SJCRH30 (cell line): ENCODE measurements at regions not wholly inside any gene's neighbourhood (a gene's known extent, or its start where the extent isn't known, plus 50 kb on each side); places are given as distances from the start of the nearest gene placed in this dataset.

Experiments
- DNase-seq, 2 experiments: peaks; one replicate each; pipeline ENCODE4 v3.0.0-alpha.2; 2015 to 2020
- H3K27ac ChIP-seq: fragments of 250-450 bp; sonication (Bioruptor Pico); 2 replicates; pipeline ENCODE4 v1.5.1; 2020; ENCODE audit warnings: mild to moderate bottlenecking, moderate library complexity
- H3K27me3 ChIP-seq: fragments of 250-450 bp; sonication (Bioruptor Pico); 2 replicates; pipeline ENCODE4 v1.5.1; 2020; ENCODE audit warnings: mild to moderate bottlenecking, moderate library complexity
- H3K36me3 ChIP-seq: fragments of 250-450 bp; sonication (Bioruptor Pico); 2 replicates; pipeline ENCODE4 v1.5.1; 2020; ENCODE audit warnings: mild to moderate bottlenecking, moderate library complexity
- H3K4me1 ChIP-seq: fragments of 250-450 bp; sonication (Bioruptor Pico); 2 replicates; pipeline ENCODE4 v1.5.1; 2020; ENCODE audit warnings: mild to moderate bottlenecking, moderate library complexity
- H3K4me3 ChIP-seq: fragments of 250-450 bp; sonication (Bioruptor Pico); 2 replicates; pipeline ENCODE4 v1.5.1; 2020; ENCODE audit warnings: mild to moderate bottlenecking, moderate library complexity
- H3K9me3 ChIP-seq: fragments of 250-450 bp; sonication (Bioruptor Pico); replicated peaks from 2 replicates; pipeline ENCODE4 v1.5.1; 2020; ENCODE audit warnings: mild to moderate bottlenecking, moderate library complexity

DNA sequence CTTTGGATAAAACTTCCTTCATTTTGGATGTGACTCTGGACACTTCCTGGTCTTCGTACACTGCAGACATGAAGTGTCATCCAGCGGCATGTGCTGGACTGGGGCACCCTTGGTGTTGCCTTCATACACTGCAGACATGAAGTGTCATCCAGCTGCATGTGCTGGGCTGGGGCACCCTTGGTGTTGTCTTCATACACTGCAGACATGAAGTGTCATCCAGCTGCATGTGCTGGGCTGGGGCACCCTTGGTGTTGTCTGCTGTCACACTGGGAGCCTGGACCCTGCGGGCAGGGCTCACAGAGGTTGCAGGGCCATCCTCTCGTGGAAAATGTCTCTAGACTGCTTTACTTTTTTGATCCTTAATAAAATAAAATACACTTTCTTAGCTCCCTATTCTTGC is 771.4 kb downstream of the BRD1 start:
- Histone ChIP-seq H3K4me1 (no peaks in the 10 kb centered on the region), H3K36me3 (no peaks in the 10 kb centered on the region), H3K27me3 (peaks cover 39% of the 10 kb centered on the region), H3K27ac (no peak overlapping the region), H3K9me3 (no peaks in the 10 kb centered on the region), H3K4me3 (no peak overlapping the region)
- no peak for DNase-seq

DNA sequence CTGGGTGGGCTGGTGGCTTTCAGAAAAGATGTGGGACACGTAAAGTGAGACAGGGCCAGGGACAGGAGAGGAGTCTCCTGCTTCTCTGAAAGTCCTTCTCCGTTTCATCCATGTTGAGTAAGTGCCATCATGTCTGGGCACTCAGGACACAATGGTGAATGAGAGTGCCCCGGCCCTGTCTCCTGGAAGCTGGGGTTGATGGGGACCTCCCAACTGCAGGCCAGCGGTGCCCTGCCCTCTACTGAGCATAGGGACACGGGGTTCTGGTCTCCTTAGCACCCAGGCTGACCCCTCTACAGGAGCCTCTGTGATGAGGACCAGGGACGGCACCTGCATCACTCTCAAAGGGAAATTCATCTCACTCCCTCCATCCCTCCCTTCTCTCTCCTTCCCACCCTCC is 772.3 kb downstream of the BRD1 start:
- H3K9me3 ChIP-seq = no peaks in the 10 kb centered on the region
- H3K27ac ChIP-seq = no peak overlapping the region
- DNase-seq = no peak
- no peak overlapping the region for H3K4me3 ChIP-seq
- H3K36me3 ChIP-seq = no peaks in the 10 kb centered on the region
- H3K4me1 ChIP-seq = no peaks in the 10 kb centered on the region
- peaks cover 35% of the 10 kb centered on the region for H3K27me3 ChIP-seq

DNA sequence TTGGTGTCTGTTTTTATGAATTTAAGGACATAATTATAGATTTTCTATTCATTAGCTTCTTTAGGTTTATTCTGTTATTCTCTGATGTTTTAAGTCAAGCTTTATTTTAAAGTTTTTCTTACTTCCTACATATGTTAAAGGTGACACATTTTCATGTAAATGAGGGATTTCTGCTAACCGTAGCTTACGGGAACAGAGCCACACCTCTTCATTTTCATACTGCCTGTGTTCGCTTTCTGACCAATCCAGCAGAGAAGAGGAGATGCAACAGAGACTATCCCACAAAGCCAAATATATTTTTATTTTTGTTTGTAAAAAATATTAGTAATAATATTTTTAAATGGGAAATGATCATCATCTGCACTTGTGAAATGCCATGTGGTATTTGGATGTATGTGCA is 774.1 kb downstream of the BRD1 start:
- Histone ChIP-seq H3K4me3 (no peak overlapping the region), H3K4me1 (no peaks in the 10 kb centered on the region), H3K9me3 (no peaks in the 10 kb centered on the region), H3K36me3 (no peaks in the 10 kb centered on the region), H3K27me3 (peaks cover 29% of the 10 kb centered on the region), H3K27ac (no peak overlapping the region)
- no peak for DNase-seq

DNA sequence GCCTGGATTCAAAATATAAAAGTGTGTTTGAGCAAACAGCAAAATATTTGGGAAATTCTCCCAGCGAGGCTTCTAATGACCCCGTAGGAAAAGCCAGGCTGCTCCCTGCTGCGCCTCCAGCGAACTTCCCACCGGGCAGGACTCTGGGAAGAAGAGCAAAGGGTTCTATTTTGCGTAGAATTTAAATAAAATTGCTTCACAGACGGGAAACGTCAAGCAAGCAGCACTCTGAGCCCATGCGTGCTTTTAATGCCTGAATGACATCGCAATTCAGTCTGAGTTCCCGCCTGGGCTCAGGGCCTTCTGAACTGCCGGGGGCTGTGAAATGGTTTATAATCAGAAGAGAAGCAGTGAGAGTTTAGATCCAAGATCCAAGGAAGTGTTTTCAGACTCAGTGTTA is 775.1 kb downstream of the BRD1 start:
- no peaks in the 10 kb centered on the region for H3K9me3 ChIP-seq
- no peak for DNase-seq
- H3K4me1 ChIP-seq = no peaks in the 10 kb centered on the region
- no peak overlapping the region for H3K4me3 ChIP-seq
- peaks cover 36% of the 10 kb centered on the region for H3K27me3 ChIP-seq
- H3K27ac ChIP-seq = no peak overlapping the region
- no peaks in the 10 kb centered on the region for H3K36me3 ChIP-seq

DNA sequence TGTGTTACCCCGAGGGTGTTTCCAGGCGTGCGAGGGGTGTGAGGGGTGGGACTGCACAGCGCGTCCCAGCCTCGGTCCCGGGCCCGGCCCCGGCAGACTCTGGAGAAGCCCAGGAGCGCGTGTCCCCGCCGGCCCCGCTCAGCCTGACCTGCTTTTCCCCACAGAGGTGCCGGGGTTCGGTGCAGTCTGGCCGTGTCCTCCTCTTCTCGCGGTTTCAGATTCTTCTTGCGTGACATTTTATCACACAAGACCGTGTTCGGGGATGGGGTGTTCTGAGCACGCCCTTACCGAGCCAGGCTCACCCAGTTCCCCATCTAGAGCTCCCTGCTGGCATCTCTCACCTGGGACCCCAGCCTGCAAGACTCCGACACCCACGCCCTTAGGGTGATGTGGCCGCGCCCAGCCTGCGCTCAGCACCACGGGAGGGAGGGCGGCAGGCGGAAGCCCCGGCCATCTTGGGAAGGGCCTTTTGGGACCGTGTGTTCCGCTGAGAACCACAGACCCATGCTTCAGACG is 775.6 kb downstream of the BRD1 start:
- H3K27ac ChIP-seq = no peak overlapping the region
- peaks cover 41% of the 10 kb centered on the region for H3K27me3 ChIP-seq
- no peak for DNase-seq
- no peaks in the 10 kb centered on the region for H3K36me3 ChIP-seq
- H3K9me3 ChIP-seq = no peaks in the 10 kb centered on the region
- H3K4me1 ChIP-seq = no peaks in the 10 kb centered on the region
- H3K4me3 ChIP-seq = no peak overlapping the region

DNA sequence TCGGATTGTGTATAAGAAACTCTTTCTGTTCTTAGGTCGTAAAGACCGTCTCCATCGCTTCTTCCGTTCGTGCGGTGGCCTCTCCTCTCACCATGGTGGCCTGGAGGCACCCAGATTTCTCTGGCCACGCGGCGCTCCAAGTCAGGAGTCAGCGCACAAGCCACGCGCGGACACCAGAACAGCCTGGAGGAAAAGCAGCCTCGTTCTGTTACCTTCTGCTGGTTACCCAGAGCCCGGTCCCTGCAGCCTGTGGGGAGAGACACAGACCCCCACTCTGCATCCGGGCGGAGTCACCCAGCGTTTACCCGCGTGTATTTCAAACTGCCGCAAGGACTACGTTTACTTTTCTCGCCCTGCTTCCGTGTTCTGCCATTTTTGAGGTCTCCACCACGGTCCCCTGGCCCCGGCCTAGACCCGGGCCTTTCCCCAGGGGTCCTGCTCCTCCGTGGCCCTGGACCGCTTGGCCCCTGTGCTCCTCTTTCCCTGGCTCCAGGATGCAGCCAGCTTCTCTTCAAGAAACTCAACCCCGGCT is 776.1 kb downstream of the BRD1 start:
- no peak for DNase-seq
- Histone ChIP-seq H3K4me1 (no peaks in the 10 kb centered on the region), H3K4me3 (no peak overlapping the region)

DNA sequence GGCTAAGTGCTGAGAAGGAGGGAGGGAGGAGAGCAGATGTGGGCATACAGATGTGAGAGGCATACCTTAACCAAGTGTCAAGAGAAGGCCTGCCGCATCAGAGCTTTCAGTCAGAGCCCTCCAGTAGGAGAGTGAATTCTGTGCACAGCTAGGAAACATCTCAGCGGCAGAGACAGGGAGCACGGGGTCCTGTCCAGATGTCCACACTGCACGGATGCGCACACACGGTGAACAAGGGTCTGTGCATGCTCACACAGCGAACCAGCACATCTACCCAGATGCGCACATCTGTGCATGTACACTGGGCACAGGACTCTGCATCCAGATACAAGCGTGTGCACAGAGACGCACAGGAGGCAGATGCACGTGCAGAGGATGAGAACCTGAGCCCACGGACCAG is 778.0 kb downstream of the BRD1 start:
- Histone ChIP-seq H3K4me1 (no peaks in the 10 kb centered on the region), H3K27ac (no peak overlapping the region), H3K27me3 (peaks cover 43% of the 10 kb centered on the region), H3K4me3 (no peak overlapping the region), H3K9me3 (no peaks in the 10 kb centered on the region), H3K36me3 (no peaks in the 10 kb centered on the region)
- DNase-seq = no peak

More for the DNA sequence above, 776.1 kb downstream of the BRD1 start:
- Histone ChIP-seq H3K36me3 (no peaks in the 10 kb centered on the region), H3K9me3 (no peaks in the 10 kb centered on the region), H3K27me3 (peaks cover 37% of the 10 kb centered on the region), H3K27ac (no peak overlapping the region)

DNA sequence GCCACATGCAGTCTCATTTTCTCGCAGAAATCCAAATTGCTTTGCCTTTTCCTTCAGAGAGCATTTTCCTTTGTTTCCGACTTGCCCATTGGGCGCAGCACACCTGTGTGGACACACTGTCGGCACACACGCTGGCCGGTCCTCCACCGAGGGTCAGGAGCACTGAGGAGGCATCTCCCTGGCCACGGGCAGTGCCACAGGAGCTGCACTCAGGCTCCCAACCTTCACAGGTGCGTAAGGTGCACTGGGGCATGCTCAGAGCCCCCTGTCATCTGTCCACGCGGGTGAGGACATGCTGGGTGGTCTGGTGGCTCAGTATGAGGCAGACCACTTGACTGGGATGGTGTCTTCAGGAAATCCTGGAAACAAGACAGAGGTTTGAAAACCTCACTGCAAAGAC is 779.1 kb downstream of the BRD1 start:
- H3K27ac ChIP-seq = no peak overlapping the region
- peaks cover 47% of the 10 kb centered on the region for H3K27me3 ChIP-seq
- no peak for DNase-seq
- no peaks in the 10 kb centered on the region for H3K9me3 ChIP-seq
- H3K4me1 ChIP-seq = no peaks in the 10 kb centered on the region
- no peaks in the 10 kb centered on the region for H3K36me3 ChIP-seq
- H3K4me3 ChIP-seq = no peak overlapping the region

DNA sequence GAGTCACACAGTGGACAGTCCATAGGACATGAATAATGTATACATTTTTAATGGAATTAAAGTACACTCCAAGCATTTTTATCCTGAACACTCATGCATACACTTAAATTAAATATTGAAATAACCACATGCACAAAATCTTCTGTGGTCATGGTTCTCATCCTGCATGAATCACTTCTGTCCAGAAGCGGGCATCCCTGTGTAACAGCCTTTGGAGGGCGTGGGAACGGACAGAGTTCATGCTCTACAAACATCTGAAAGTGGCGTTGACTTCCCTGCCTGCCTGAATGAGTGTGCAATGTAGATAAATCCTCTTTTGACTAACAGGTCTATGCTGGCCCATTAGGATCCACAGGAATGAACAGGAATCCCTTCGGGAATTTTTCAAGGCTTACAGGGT is 780.2 kb downstream of the BRD1 start:
- H3K27ac ChIP-seq = no peak overlapping the region
- peaks cover 52% of the 10 kb centered on the region for H3K27me3 ChIP-seq
- no peak for DNase-seq
- no peaks in the 10 kb centered on the region for H3K36me3 ChIP-seq
- no peaks in the 10 kb centered on the region; the same call in 1 of the 2 replicates for H3K4me1 ChIP-seq
- no peak overlapping the region for H3K4me3 ChIP-seq
- no peaks in the 10 kb centered on the region for H3K9me3 ChIP-seq

DNA sequence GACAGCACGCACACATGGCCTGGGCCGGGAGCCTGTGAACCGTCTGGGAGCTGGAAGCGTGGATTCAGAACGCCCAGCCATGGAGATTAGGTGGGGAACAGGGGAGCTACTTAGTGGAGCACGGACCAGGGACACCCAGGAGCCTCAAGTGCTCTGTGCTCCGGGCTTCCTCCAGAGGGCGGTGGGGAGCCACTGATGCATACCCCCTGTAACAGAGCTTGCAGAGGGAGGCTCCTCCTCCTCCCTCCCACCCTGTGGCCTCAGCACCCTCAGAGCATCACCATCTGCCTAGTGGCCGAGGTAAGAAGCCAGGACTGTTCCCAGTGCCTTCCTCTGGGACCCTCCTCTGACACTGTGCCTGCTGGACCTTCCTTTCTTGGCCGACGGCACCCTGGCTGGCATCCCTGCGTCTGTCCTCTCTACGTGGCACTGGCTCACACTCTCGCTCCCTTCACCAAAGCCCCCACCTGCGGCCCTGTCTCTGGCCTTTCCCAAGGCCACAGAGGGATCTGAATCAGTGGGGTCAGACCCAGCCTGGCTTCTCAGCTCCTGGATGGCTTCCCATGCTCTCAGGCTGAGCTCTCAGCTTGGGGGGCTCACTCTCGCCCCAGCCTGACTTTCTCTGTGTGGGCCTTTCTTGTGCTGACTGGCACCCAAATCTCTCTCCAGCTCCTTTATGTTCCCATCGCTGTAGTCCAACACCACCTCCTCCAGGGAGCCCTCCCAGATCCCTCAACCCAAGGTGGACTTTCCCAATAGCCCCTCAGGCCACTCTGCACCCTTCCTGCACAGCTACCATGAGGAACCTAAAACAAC is 780.9 kb downstream of the BRD1 start:
- no peak overlapping the region for H3K27ac ChIP-seq

DNA sequence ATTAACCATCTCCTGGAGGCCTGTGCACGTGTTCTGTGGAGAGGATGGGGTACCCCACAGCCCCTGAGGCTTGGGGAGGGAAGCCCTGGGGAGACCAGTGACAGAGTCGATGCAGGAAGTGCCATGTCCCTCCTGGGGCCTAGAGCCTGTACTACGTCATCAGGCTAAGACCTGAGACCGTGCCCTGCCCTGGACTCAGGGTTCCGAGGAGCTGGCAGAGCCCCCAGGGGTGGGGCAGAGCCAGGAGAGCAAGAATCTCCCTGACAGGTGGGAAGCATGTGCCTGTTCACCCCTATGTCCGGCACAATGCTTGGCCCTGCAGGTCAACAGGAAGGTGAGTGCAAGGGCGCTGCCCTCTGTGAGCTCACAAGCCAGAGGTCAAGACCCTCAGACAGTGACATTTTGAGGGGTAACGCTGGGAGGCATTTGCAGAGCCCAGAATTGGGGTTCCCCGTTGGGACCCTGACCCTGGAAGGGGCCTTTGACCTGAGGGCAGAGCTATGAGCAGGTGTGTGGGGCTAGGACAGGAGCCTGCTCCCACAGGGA is 781.6 kb downstream of the BRD1 start:
- Histone ChIP-seq H3K9me3 (no peaks in the 10 kb centered on the region), H3K27ac (no peak overlapping the region), H3K4me3 (no peak overlapping the region), H3K36me3 (no peaks in the 10 kb centered on the region), H3K27me3 (peaks cover 53% of the 10 kb centered on the region), H3K4me1 (no peaks in the 10 kb centered on the region; the same call in 1 of the 2 replicates)
- no peak for DNase-seq

More for the DNA sequence above, 780.9 kb downstream of the BRD1 start:
- Histone ChIP-seq H3K27me3 (peaks cover 52% of the 10 kb centered on the region), H3K4me1 (no peaks in the 10 kb centered on the region; the same call in 1 of the 2 replicates), H3K4me3 (no peak overlapping the region), H3K36me3 (no peaks in the 10 kb centered on the region), H3K9me3 (no peaks in the 10 kb centered on the region)
- DNase-seq = peak; percentile 61 to 69

DNA sequence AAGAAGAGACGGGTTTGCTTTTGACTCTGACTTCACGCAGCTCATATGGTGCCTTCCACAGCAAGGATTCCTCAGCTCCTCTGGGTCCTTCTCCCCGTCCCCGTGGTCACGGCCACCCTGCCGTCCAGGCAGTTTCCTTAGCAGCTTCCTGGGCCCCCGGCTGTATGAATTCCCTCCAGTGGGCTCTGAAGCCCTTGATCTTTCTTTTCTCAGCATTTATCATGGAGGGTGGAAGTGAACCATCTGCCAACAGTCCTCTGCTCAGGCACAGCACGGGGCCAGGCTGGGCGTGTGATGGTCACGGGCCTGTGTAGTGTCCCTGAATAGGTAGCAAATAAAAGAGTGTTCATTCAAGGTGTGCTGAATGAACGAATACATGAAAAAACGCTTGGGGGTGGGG is 782.4 kb downstream of the BRD1 start:
- Histone ChIP-seq H3K4me1 (no peaks in the 10 kb centered on the region; the same call in 1 of the 2 replicates), H3K27ac (no peak overlapping the region), H3K27me3 (peaks cover 58% of the 10 kb centered on the region), H3K36me3 (no peaks in the 10 kb centered on the region), H3K4me3 (no peak overlapping the region), H3K9me3 (no peaks in the 10 kb centered on the region)
- DNase-seq = no peak

DNA sequence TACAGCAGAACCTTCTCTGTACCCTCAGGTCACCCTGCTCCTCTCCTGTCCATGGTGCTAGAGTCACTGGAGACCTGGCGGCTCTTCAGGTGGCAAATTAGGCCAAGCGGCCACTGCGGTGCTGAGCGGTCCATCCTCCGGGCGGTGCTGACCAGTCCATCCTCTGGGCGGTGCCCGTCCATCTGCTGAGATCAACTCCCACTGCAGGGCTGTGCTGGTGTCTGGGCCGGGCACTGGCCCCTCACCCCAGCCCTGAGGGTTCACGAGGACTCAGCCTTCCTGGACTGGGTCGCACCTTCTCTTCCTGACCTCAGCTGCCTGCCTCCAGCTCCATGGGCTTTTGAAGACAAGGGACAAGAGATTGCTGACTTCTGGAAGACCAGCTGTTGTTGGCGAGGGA is 782.9 kb downstream of the BRD1 start:
- peaks cover 58% of the 10 kb centered on the region for H3K27me3 ChIP-seq
- no peak for DNase-seq
- H3K27ac ChIP-seq = no peak overlapping the region
- H3K4me3 ChIP-seq = no peak overlapping the region
- no peaks in the 10 kb centered on the region for H3K9me3 ChIP-seq
- no peaks in the 10 kb centered on the region; the same call in 1 of the 2 replicates for H3K4me1 ChIP-seq
- H3K36me3 ChIP-seq = no peaks in the 10 kb centered on the region

DNA sequence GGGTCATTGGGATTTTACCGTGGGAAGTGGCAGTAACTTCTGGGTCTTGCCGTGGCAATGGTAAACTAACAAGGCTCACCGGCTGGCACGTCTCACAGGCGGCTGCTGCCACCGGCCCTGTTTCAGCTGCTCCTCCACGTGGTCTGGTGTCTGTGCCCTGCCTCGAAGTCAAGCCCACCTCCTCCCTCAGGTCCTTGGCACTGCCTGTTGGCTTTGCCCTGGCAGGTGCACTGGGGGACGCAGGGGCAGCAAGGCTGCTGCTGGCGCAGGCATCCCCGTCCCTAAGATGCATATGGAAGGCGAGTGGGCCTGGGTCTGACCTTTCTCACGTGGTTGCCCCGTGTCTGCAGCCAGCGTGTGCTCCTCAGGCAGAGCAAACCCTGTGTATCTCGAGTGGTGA is 783.6 kb downstream of the BRD1 start:
- no peak for DNase-seq

More for the DNA sequence above, 783.6 kb downstream of the BRD1 start:
- H3K27me3 ChIP-seq = peaks cover 60% of the 10 kb centered on the region
- no peak overlapping the region for H3K27ac ChIP-seq
- H3K9me3 ChIP-seq = no peaks in the 10 kb centered on the region
- no peaks in the 10 kb centered on the region for H3K36me3 ChIP-seq
- no peak overlapping the region for H3K4me3 ChIP-seq
- H3K4me1 ChIP-seq = no peaks in the 10 kb centered on the region; the same call in 1 of the 2 replicates
